ENCODE measurements at regions not wholly inside any gene's neighbourhood (a gene's known extent, or its start where the extent isn't known, plus 50 kb on each side); places are given as distances from the start of the nearest gene placed in this dataset.

DNA sequence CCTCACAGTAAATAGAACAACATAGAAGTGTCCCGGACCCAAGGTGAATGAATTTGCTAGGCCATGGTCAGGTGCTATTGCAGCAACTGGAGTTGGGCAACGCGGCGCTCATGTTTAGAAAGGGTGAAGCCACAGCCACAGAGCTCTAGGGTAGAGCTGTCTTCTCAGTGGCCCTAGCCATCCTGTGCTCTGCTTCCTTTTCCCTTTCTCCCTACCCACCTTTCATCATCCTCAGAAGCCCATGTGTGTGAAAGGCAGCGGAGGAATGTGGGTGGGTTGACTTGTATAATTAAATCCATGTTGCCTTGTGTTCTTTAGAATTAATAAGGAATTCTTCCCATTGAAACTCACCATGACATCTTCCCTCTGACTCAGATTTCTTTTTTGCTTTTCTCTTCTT is 336.7 kb downstream of the OSR1 start:
- TF ChIP-seq TEAD4 (IDR thresholded peaks at IDR 0.05) = no peak
- no peak for TF ChIP-seq TCF12 (IDR thresholded peaks at IDR 0.05; ENCODE audit: low read depth)
- TF ChIP-seq FOXM1 (IDR thresholded peaks at IDR 0.05; ENCODE audit: borderline replicate concordance, low read depth) = no peak

- TF ChIP-seq TAF1 (IDR thresholded peaks at IDR 0.05; ENCODE audit: low read depth) (no peak), NFIC (IDR thresholded peaks at IDR 0.05) (no peak), RAD21 (IDR thresholded peaks at IDR 0.05; ENCODE audit: low read depth) (no peak), CREB1 (IDR thresholded peaks at IDR 0.05; ENCODE audit: low read depth) (no peak), MAX (IDR thresholded peaks at IDR 0.05) (no peak), EGR1 (IDR thresholded peaks at IDR 0.05) (no peak), FOXM1 (IDR thresholded peaks at IDR 0.05; ENCODE audit: borderline replicate concordance, low read depth) (no peak), TCF12 (IDR thresholded peaks at IDR 0.05; ENCODE audit: low read depth) (no peak)
- TF ChIP-seq, protein P1, sequence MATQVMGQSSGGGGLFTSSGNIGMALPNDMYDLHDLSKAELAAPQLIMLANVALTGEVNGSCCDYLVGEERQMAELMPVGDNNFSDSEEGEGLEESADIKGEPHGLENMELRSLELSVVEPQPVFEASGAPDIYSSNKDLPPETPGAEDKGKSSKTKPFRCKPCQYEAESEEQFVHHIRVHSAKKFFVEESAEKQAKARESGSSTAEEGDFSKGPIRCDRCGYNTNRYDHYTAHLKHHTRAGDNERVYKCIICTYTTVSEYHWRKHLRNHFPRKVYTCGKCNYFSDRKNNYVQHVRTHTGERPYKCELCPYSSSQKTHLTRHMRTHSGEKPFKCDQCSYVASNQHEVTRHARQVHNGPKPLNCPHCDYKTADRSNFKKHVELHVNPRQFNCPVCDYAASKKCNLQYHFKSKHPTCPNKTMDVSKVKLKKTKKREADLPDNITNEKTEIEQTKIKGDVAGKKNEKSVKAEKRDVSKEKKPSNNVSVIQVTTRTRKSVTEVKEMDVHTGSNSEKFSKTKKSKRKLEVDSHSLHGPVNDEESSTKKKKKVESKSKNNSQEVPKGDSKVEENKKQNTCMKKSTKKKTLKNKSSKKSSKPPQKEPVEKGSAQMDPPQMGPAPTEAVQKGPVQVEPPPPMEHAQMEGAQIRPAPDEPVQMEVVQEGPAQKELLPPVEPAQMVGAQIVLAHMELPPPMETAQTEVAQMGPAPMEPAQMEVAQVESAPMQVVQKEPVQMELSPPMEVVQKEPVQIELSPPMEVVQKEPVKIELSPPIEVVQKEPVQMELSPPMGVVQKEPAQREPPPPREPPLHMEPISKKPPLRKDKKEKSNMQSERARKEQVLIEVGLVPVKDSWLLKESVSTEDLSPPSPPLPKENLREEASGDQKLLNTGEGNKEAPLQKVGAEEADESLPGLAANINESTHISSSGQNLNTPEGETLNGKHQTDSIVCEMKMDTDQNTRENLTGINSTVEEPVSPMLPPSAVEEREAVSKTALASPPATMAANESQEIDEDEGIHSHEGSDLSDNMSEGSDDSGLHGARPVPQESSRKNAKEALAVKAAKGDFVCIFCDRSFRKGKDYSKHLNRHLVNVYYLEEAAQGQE (IDR thresholded peaks at IDR 0.05; ENCODE audit: low read depth) = no peak
Measured at GRCh38 chr2:19021100-19021476, 337.3 kb downstream of the OSR1 start.

DNA sequence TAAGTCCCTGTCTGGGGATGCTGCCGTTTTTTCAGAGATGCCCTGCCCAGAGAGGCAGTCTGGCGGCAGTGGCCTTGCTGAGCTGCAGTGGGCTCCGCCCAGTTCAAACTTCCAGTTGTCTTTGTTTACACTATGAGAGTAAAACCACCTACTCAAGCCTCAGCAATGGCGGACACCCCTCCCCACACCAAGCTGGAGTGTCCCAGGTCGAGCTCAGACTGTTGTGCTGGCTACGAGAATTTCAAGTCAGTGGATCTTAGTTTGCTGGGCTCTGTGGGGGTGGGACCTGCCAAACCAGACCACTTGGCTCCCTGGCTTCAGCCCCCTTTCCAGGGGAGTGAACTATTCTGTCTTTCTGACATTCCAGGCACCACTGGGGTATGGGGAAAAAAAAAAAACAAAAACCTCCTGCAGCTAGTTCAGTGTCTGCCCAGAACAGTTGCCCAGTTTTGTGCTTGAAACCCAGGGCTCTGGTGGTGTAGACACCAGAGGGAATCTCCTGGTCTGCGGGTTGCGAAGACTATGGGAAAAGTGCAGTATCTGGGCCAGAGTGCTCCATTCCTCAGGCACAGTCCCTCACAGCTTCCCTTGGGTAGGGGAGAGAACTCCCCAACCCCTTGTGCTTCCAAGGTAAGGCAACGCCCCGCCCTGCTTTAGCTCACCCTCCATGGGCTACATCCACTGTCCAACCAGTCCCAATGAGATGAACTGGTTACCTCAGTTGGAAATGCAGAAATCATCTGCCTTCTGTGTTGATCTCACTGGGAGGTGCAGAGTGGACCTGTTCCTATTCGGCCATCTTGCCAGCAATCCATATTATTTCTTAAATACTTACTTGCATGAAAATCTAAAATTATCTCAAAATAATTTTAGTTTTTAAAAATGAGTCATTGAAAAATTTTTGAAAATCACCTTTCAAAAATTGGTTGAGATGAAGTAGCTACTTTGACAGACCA is 338.0 kb downstream of the OSR1 start:
- TF ChIP-seq TAF1 (IDR thresholded peaks at IDR 0.05; ENCODE audit: low read depth) (no peak), EP300 (IDR thresholded peaks at IDR 0.05; ENCODE audit: borderline replicate concordance) (no peak), EGR1 (IDR thresholded peaks at IDR 0.05) (no peak), TEAD4 (IDR thresholded peaks at IDR 0.05) (no peak), CEBPB (IDR thresholded peaks at IDR 0.05) (no peak), FOXM1 (IDR thresholded peaks at IDR 0.05; ENCODE audit: borderline replicate concordance, low read depth) (no peak), NFIC (IDR thresholded peaks at IDR 0.05) (no peak), YY1 (IDR thresholded peaks at IDR 0.05; ENCODE audit: low read depth) (no peak), RAD21 (IDR thresholded peaks at IDR 0.05; ENCODE audit: low read depth) (no peak), MAX (IDR thresholded peaks at IDR 0.05) (no peak), ZBTB7A (IDR thresholded peaks at IDR 0.05; ENCODE audit: low read depth) (no peak), TCF12 (IDR thresholded peaks at IDR 0.05; ENCODE audit: low read depth) (no peak), CREB1 (IDR thresholded peaks at IDR 0.05; ENCODE audit: low read depth) (no peak)
- TF ChIP-seq, protein P2, sequence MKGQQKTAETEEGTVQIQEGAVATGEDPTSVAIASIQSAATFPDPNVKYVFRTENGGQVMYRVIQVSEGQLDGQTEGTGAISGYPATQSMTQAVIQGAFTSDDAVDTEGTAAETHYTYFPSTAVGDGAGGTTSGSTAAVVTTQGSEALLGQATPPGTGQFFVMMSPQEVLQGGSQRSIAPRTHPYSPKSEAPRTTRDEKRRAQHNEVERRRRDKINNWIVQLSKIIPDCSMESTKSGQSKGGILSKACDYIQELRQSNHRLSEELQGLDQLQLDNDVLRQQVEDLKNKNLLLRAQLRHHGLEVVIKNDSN (IDR thresholded peaks at IDR 0.05) = no peak
- TF ChIP-seq, protein P1 (IDR thresholded peaks at IDR 0.05; ENCODE audit: low read depth) = no peak

GRCh38 chr2:19009510-19009909 is 348.9 kb downstream of the OSR1 start:
- TF ChIP-seq, protein P2 (IDR thresholded peaks at IDR 0.05) = no peak
- TF ChIP-seq CEBPB (IDR thresholded peaks at IDR 0.05) (no peak), EP300 (IDR thresholded peaks at IDR 0.05; ENCODE audit: borderline replicate concordance) (no peak), NFIC (IDR thresholded peaks at IDR 0.05) (no peak), ZBTB7A (IDR thresholded peaks at IDR 0.05; ENCODE audit: low read depth) (no peak), FOXM1 (IDR thresholded peaks at IDR 0.05; ENCODE audit: borderline replicate concordance, low read depth) (no peak), YY1 (IDR thresholded peaks at IDR 0.05; ENCODE audit: low read depth) (no peak), CREB1 (IDR thresholded peaks at IDR 0.05; ENCODE audit: low read depth) (no peak), TEAD4 (IDR thresholded peaks at IDR 0.05) (no peak), MAX (IDR thresholded peaks at IDR 0.05) (no peak), RAD21 (IDR thresholded peaks at IDR 0.05; ENCODE audit: low read depth) (no peak), TAF1 (IDR thresholded peaks at IDR 0.05; ENCODE audit: low read depth) (no peak), TCF12 (IDR thresholded peaks at IDR 0.05; ENCODE audit: low read depth) (no peak)
- TF ChIP-seq, protein P1 (IDR thresholded peaks at IDR 0.05; ENCODE audit: low read depth) = no peak
